H1 (cell line): ENCODE measurements at regions not wholly inside any gene's neighbourhood (a gene's known extent, or its start where the extent isn't known, plus 50 kb on each side); places are given as distances from the start of the nearest gene placed in this dataset.

Experiments
- ATF2 ChIP-seq: IDR thresholded peaks from 2 replicates; pipeline ENCODE4 v1.6.1; 2012; ENCODE audit warnings: low read length, inconsistent platforms
- JUND ChIP-seq: IDR thresholded peaks from 2 replicates; pipeline ENCODE4 v1.6.1; 2011; ENCODE audit warnings: mild to moderate bottlenecking, improper control_type of control experiment, low read length
- PHF8 ChIP-seq: fragments of 200-600 bp; sonication (generic); conservative IDR thresholded peaks from 2 replicates; pipeline ENCODE4 v1.7.1; 2012; ENCODE audit warnings: low read depth, mild to moderate bottlenecking, inconsistent platforms, low read length, moderate library complexity
- SIRT6 ChIP-seq: IDR thresholded peaks from one replicate; pipeline ENCODE4 v1.7.1; 2012; ENCODE audit warnings: low read length, inconsistent platforms
- SP1 ChIP-seq: IDR thresholded peaks from 2 replicates; pipeline ENCODE4 v1.6.1; 2011; ENCODE audit warnings: low read depth, low read length
- SUZ12 ChIP-seq: fragments of 200-600 bp; sonication (generic); IDR thresholded peaks from 2 replicates; pipeline ENCODE4 v1.6.1; 2012; ENCODE audit warnings: mild to moderate bottlenecking, inconsistent platforms, low read length, moderate library complexity, mixed read lengths
- TF ChIP-seq, protein P1 (sequence below): fragments of 300-600 bp; sonication (generic); IDR thresholded peaks from 2 replicates; pipeline ENCODE4 v1.7.1; 2012; ENCODE audit warnings: low read length, moderate library complexity, mild to moderate bottlenecking, inconsistent platforms; ENCODE audit not compliant: insufficient replicate concordance
- TF ChIP-seq, protein P2 (sequence below), 3 experiments: IDR thresholded peaks; 1 replicate in 2 of 3; 2 replicates in 1 of 3; pipeline versions ENCODE4 v1.5.1 to v1.6.1; 2011; ENCODE audit warnings: low read length in 3 of 3, mild to moderate bottlenecking in 3 of 3, inconsistent platforms in 2 of 3, low read depth in 1 of 3, moderate library complexity in 1 of 3; ENCODE audit not compliant: insufficient read depth in 1 of 3; ENCODE audit errors: control extremely low read depth in 1 of 3

DNA sequence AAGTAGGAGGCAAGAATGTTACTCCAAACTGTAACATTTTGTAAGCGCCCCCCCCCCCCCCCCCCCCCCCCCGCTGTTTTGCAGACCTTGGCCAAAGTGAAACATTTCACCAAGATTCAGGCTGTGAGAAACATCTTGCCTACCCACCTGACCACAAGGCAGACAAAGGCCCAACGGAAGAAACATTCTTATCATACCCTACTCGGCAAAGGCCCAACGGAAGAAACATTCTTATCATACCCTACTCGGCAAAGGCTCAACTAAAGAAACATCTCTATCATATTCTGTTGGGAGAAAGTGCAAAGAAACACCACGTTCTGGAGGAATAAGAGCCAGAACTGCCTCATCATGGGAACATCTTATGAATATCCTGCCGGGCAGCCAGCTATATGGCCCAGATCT lies 117.1 kb downstream of the JRKL start (continued):
- TF ChIP-seq, protein P1, sequence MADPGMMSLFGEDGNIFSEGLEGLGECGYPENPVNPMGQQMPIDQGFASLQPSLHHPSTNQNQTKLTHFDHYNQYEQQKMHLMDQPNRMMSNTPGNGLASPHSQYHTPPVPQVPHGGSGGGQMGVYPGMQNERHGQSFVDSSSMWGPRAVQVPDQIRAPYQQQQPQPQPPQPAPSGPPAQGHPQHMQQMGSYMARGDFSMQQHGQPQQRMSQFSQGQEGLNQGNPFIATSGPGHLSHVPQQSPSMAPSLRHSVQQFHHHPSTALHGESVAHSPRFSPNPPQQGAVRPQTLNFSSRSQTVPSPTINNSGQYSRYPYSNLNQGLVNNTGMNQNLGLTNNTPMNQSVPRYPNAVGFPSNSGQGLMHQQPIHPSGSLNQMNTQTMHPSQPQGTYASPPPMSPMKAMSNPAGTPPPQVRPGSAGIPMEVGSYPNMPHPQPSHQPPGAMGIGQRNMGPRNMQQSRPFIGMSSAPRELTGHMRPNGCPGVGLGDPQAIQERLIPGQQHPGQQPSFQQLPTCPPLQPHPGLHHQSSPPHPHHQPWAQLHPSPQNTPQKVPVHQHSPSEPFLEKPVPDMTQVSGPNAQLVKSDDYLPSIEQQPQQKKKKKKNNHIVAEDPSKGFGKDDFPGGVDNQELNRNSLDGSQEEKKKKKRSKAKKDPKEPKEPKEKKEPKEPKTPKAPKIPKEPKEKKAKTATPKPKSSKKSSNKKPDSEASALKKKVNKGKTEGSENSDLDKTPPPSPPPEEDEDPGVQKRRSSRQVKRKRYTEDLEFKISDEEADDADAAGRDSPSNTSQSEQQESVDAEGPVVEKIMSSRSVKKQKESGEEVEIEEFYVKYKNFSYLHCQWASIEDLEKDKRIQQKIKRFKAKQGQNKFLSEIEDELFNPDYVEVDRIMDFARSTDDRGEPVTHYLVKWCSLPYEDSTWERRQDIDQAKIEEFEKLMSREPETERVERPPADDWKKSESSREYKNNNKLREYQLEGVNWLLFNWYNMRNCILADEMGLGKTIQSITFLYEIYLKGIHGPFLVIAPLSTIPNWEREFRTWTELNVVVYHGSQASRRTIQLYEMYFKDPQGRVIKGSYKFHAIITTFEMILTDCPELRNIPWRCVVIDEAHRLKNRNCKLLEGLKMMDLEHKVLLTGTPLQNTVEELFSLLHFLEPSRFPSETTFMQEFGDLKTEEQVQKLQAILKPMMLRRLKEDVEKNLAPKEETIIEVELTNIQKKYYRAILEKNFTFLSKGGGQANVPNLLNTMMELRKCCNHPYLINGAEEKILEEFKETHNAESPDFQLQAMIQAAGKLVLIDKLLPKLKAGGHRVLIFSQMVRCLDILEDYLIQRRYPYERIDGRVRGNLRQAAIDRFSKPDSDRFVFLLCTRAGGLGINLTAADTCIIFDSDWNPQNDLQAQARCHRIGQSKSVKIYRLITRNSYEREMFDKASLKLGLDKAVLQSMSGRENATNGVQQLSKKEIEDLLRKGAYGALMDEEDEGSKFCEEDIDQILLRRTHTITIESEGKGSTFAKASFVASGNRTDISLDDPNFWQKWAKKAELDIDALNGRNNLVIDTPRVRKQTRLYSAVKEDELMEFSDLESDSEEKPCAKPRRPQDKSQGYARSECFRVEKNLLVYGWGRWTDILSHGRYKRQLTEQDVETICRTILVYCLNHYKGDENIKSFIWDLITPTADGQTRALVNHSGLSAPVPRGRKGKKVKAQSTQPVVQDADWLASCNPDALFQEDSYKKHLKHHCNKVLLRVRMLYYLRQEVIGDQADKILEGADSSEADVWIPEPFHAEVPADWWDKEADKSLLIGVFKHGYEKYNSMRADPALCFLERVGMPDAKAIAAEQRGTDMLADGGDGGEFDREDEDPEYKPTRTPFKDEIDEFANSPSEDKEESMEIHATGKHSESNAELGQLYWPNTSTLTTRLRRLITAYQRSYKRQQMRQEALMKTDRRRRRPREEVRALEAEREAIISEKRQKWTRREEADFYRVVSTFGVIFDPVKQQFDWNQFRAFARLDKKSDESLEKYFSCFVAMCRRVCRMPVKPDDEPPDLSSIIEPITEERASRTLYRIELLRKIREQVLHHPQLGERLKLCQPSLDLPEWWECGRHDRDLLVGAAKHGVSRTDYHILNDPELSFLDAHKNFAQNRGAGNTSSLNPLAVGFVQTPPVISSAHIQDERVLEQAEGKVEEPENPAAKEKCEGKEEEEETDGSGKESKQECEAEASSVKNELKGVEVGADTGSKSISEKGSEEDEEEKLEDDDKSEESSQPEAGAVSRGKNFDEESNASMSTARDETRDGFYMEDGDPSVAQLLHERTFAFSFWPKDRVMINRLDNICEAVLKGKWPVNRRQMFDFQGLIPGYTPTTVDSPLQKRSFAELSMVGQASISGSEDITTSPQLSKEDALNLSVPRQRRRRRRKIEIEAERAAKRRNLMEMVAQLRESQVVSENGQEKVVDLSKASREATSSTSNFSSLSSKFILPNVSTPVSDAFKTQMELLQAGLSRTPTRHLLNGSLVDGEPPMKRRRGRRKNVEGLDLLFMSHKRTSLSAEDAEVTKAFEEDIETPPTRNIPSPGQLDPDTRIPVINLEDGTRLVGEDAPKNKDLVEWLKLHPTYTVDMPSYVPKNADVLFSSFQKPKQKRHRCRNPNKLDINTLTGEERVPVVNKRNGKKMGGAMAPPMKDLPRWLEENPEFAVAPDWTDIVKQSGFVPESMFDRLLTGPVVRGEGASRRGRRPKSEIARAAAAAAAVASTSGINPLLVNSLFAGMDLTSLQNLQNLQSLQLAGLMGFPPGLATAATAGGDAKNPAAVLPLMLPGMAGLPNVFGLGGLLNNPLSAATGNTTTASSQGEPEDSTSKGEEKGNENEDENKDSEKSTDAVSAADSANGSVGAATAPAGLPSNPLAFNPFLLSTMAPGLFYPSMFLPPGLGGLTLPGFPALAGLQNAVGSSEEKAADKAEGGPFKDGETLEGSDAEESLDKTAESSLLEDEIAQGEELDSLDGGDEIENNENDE: no peak
- TF ChIP-seq SIRT6 (no peak), PHF8 (no peak), ATF2 (no peak), SUZ12 (no peak), JUND (no peak), SP1 (no peak)
- TF ChIP-seq, protein P2, sequence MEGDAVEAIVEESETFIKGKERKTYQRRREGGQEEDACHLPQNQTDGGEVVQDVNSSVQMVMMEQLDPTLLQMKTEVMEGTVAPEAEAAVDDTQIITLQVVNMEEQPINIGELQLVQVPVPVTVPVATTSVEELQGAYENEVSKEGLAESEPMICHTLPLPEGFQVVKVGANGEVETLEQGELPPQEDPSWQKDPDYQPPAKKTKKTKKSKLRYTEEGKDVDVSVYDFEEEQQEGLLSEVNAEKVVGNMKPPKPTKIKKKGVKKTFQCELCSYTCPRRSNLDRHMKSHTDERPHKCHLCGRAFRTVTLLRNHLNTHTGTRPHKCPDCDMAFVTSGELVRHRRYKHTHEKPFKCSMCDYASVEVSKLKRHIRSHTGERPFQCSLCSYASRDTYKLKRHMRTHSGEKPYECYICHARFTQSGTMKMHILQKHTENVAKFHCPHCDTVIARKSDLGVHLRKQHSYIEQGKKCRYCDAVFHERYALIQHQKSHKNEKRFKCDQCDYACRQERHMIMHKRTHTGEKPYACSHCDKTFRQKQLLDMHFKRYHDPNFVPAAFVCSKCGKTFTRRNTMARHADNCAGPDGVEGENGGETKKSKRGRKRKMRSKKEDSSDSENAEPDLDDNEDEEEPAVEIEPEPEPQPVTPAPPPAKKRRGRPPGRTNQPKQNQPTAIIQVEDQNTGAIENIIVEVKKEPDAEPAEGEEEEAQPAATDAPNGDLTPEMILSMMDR (IDR thresholded peaks at IDR 0.05; ENCODE audit: control extremely low read depth in 1 of 3, insufficient read depth in 1 of 3, low read depth in 1 of 3, low read length in 3 of 3): no peak
